Neural crest cell (in vitro differentiated cells): ENCODE measurements at regions not wholly inside any gene's neighbourhood (a gene's known extent, or its start where the extent isn't known, plus 50 kb on each side); places are given as distances from the start of the nearest gene placed in this dataset.
"Not testable (repeated sequence)": the region's sequence is repeated elsewhere in the genome, so short reads cannot be mapped to it uniquely, and the experiment has no call there.

ENCODE experiments used
- DNase-seq: peaks from one replicate; pipeline ENCODE4 v3.0.0; 2021; ENCODE audit warnings: low read depth, mixed read lengths, low spot score
- H3K27ac Mint-ChIP-seq: one replicate; pipeline ENCODE4 v1.8.0; 2021; ENCODE audit warnings: mild to moderate bottlenecking, mixed read lengths; ENCODE audit not compliant: unreplicated experiment
- H3K27me3 Mint-ChIP-seq: 2 replicates; pipeline ENCODE4 v1.8.0; 2021; ENCODE audit warnings: low read depth, mild to moderate bottlenecking, mixed read lengths
- H3K36me3 Mint-ChIP-seq: 2 replicates; pipeline ENCODE4 v1.8.0; 2021; ENCODE audit warnings: low read depth, mild to moderate bottlenecking, mixed read lengths
- H3K4me1 Mint-ChIP-seq: 2 replicates; pipeline ENCODE4 v1.8.0; 2021; ENCODE audit warnings: mixed read lengths
- H3K4me3 Mint-ChIP-seq: one replicate; pipeline ENCODE4 v1.8.0; 2021; ENCODE audit warnings: mild to moderate bottlenecking, mixed read lengths
- H3K9me3 Mint-ChIP-seq: 2 replicates; pipeline ENCODE4 v1.8.0; 2021; ENCODE audit warnings: mixed read lengths

- H3K36me3 Mint-ChIP-seq, H3K4me3 Mint-ChIP-seq, H3K27ac Mint-ChIP-seq, H3K27me3 Mint-ChIP-seq, H3K9me3 Mint-ChIP-seq, H3K4me1 Mint-ChIP-seq, DNase-seq: not testable (repeated sequence)
Observed at GRCh38 chr9:66601472-66601871, 299.1 kb upstream of the ZNF658 start.

- not testable (repeated sequence) for H3K4me1 Mint-ChIP-seq, H3K27me3 Mint-ChIP-seq, H3K36me3 Mint-ChIP-seq, H3K4me3 Mint-ChIP-seq, H3K9me3 Mint-ChIP-seq, DNase-seq, H3K27ac Mint-ChIP-seq
Observed at GRCh38 chr9:66631521-66632046, 268.9 kb upstream of the ZNF658 start.

- not testable (repeated sequence) for H3K27me3 Mint-ChIP-seq, DNase-seq, H3K4me1 Mint-ChIP-seq, H3K4me3 Mint-ChIP-seq, H3K27ac Mint-ChIP-seq, H3K36me3 Mint-ChIP-seq, H3K9me3 Mint-ChIP-seq
Observed at GRCh38 chr9:66647675-66648074, 252.8 kb upstream of the ZNF658 start.

- not testable (repeated sequence) for H3K36me3 Mint-ChIP-seq, H3K27ac Mint-ChIP-seq, H3K27me3 Mint-ChIP-seq, H3K4me3 Mint-ChIP-seq, H3K9me3 Mint-ChIP-seq, H3K4me1 Mint-ChIP-seq, DNase-seq
Observed at GRCh38 chr9:66690242-66690641, 210.3 kb upstream of the ZNF658 start.

GRCh38 chr9:66695561-66696240 is 204.8 kb upstream of the ZNF658 start:
- H3K27me3 Mint-ChIP-seq, H3K4me1 Mint-ChIP-seq, H3K27ac Mint-ChIP-seq, H3K9me3 Mint-ChIP-seq, H3K4me3 Mint-ChIP-seq, DNase-seq, H3K36me3 Mint-ChIP-seq: not testable (repeated sequence)

GRCh38 chr9:66697343-66698065 is 203.0 kb upstream of the ZNF658 start:
- not testable (repeated sequence) for H3K4me1 Mint-ChIP-seq, H3K36me3 Mint-ChIP-seq, H3K27me3 Mint-ChIP-seq, H3K9me3 Mint-ChIP-seq, H3K27ac Mint-ChIP-seq, DNase-seq, H3K4me3 Mint-ChIP-seq

GRCh38 chr9:66698066-66698455 is 202.5 kb upstream of the ZNF658 start:
- DNase-seq, H3K9me3 Mint-ChIP-seq, H3K4me3 Mint-ChIP-seq, H3K27ac Mint-ChIP-seq, H3K27me3 Mint-ChIP-seq, H3K4me1 Mint-ChIP-seq, H3K36me3 Mint-ChIP-seq: not testable (repeated sequence)

- H3K36me3 Mint-ChIP-seq, H3K4me1 Mint-ChIP-seq, DNase-seq, H3K27me3 Mint-ChIP-seq, H3K9me3 Mint-ChIP-seq, H3K4me3 Mint-ChIP-seq, H3K27ac Mint-ChIP-seq: not testable (repeated sequence)
Observed at GRCh38 chr9:66701411-66702377, 198.8 kb upstream of the ZNF658 start.

GRCh38 chr9:66711553-66711952 is 189.0 kb upstream of the ZNF658 start:
- not testable (repeated sequence) for H3K4me3 Mint-ChIP-seq, DNase-seq, H3K9me3 Mint-ChIP-seq, H3K27ac Mint-ChIP-seq, H3K27me3 Mint-ChIP-seq, H3K4me1 Mint-ChIP-seq, H3K36me3 Mint-ChIP-seq

GRCh38 chr9:66712870-66713269 is 187.7 kb upstream of the ZNF658 start:
- not testable (repeated sequence) for H3K9me3 Mint-ChIP-seq, H3K27ac Mint-ChIP-seq, H3K27me3 Mint-ChIP-seq

GRCh38 chr9:66713552-66713951 is 187.0 kb upstream of the ZNF658 start:
- H3K27ac Mint-ChIP-seq, H3K9me3 Mint-ChIP-seq, H3K4me1 Mint-ChIP-seq, H3K4me3 Mint-ChIP-seq, H3K27me3 Mint-ChIP-seq, DNase-seq, H3K36me3 Mint-ChIP-seq: not testable (repeated sequence)

More at GRCh38 chr9:66712870-66713269, 187.7 kb upstream of the ZNF658 start:
- H3K36me3 Mint-ChIP-seq, H3K4me3 Mint-ChIP-seq, H3K4me1 Mint-ChIP-seq, DNase-seq: not testable (repeated sequence)

GRCh38 chr9:66720845-66721244 is 179.7 kb upstream of the ZNF658 start:
- not testable (repeated sequence) for H3K36me3 Mint-ChIP-seq, DNase-seq

GRCh38 chr9:66727540-66727939 is 173.0 kb upstream of the ZNF658 start:
- not testable (repeated sequence) for H3K36me3 Mint-ChIP-seq, H3K27ac Mint-ChIP-seq, H3K9me3 Mint-ChIP-seq, H3K27me3 Mint-ChIP-seq, DNase-seq, H3K4me3 Mint-ChIP-seq, H3K4me1 Mint-ChIP-seq

More at GRCh38 chr9:66720845-66721244, 179.7 kb upstream of the ZNF658 start:
- H3K27me3 Mint-ChIP-seq, H3K9me3 Mint-ChIP-seq, H3K4me3 Mint-ChIP-seq, H3K4me1 Mint-ChIP-seq, H3K27ac Mint-ChIP-seq: not testable (repeated sequence)
